Immature natural killer cell (primary cell): ENCODE measurements at regions not wholly inside any gene's neighbourhood (a gene's known extent, or its start where the extent isn't known, plus 50 kb on each side); places are given as distances from the start of the nearest gene placed in this dataset.

Experiments
- DNase-seq, 3 donors: peaks; one replicate each; pipeline ENCODE4 v3.0.0; 2022; ENCODE audit warnings: mixed read lengths in 1 of 3
- H3K27ac Mint-ChIP-seq, 6 donors: one replicate each; pipeline ENCODE4 v1.8.0; 2020; ENCODE audit warnings: mixed read lengths in 6 of 6, mild to moderate bottlenecking in 5 of 6, inconsistent platforms in 4 of 6, moderate library complexity in 3 of 6
- H3K27me3 Mint-ChIP-seq, 3 donors: one replicate each; pipeline ENCODE4 v1.8.0; 2020 to 2021; ENCODE audit warnings: low read depth in 3 of 3, mild to moderate bottlenecking in 3 of 3, mixed read lengths in 3 of 3, moderate library complexity in 3 of 3, inconsistent platforms in 1 of 3
- H3K36me3 Mint-ChIP-seq, 3 donors: one replicate each; pipeline ENCODE4 v1.8.0; 2020; ENCODE audit warnings: mixed read lengths in 3 of 3, inconsistent platforms in 2 of 3, mild to moderate bottlenecking in 2 of 3
- H3K4me1 Mint-ChIP-seq, 2 donors: one replicate each; pipeline ENCODE4 v1.8.0; 2020; ENCODE audit warnings: inconsistent platforms in 2 of 2, mild to moderate bottlenecking in 2 of 2, mixed read lengths in 2 of 2, moderate library complexity in 1 of 2
- H3K4me3 Mint-ChIP-seq, 5 donors: one replicate each; pipeline ENCODE4 v1.8.0; 2020; ENCODE audit warnings: mild to moderate bottlenecking in 5 of 5, mixed read lengths in 5 of 5, inconsistent platforms in 3 of 5, moderate library complexity in 3 of 5
- H3K9me3 Mint-ChIP-seq, 6 donors: one replicate each; pipeline ENCODE4 v1.8.0; 2020; ENCODE audit warnings: mild to moderate bottlenecking in 6 of 6, mixed read lengths in 6 of 6, inconsistent platforms in 4 of 6, moderate library complexity in 3 of 6

GRCh38 chr5:88485531-88485930, 216.9 kb upstream of the TMEM161B start:
- no peak overlapping the region for H3K4me3 Mint-ChIP-seq
- no peaks in the 10 kb centered on the region for H3K9me3 Mint-ChIP-seq
- no peak overlapping the region for H3K27ac Mint-ChIP-seq
- no peaks in the 10 kb centered on the region for H3K4me1 Mint-ChIP-seq
- no peak for DNase-seq
- peaks cover 3 to 11% (median 4%) of the 10 kb centered on the region in 3 donors for H3K27me3 Mint-ChIP-seq
- no peaks in the 10 kb centered on the region for H3K36me3 Mint-ChIP-seq

GRCh38 chr5:88483964-88484672, 215.5 kb upstream of the TMEM161B start:
- no peaks in the 10 kb centered on the region for H3K36me3 Mint-ChIP-seq
- no peaks in the 10 kb centered on the region for H3K9me3 Mint-ChIP-seq
- no peak overlapping the region for H3K4me3 Mint-ChIP-seq
- H3K27me3 Mint-ChIP-seq, result peaks cover 3 to 11% (median 7%) of the 10 kb centered on the region in 3 donors
- no peak for DNase-seq
- H3K4me1 Mint-ChIP-seq, result no peaks in the 10 kb centered on the region
- no peak overlapping the region for H3K27ac Mint-ChIP-seq

- Mint-ChIP-seq H3K4me1 (no peaks in the 10 kb centered on the region), H3K27ac (no peak overlapping the region), H3K9me3 (no peaks in the 10 kb centered on the region), H3K27me3 (peaks cover 0 to 7% (median 6%) of the 10 kb centered on the region in 3 donors), H3K4me3 (no peak overlapping the region), H3K36me3 (no peaks in the 10 kb centered on the region)
- DNase-seq, result no peak
Measured at GRCh38 chr5:88480801-88481499, 212.3 kb upstream of the TMEM161B start.

DNA sequence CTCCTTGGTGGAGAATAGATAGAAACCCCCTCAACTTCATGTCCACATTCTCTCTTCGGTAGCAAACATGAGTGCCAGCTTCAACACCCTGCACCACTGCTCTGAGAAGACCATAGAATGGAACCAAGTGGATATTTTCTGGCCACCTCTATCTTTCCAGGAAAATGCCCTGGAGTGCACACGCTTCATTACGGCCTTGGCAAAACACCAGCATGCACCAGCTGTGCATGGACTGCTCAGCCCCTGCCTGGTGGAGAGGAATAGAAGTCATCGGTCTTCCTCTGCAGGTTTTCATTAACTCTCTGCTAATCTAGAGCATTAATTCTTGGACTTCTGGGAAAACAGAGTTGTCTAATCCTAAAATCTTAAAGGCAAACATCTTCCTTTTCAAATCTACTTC, 211.6 kb upstream of the TMEM161B start:
- Mint-ChIP-seq H3K4me3 (no peak overlapping the region), H3K27me3 (peaks cover under 1 to 7% (median 5%) of the 10 kb centered on the region in 3 donors), H3K36me3 (no peaks in the 10 kb centered on the region), H3K4me1 (no peaks in the 10 kb centered on the region), H3K9me3 (no peaks in the 10 kb centered on the region), H3K27ac (no peak overlapping the region)
- DNase-seq, result no peak

- peaks cover 4 to 11% (median 5%) of the 10 kb centered on the region in 3 donors for H3K27me3 Mint-ChIP-seq
- H3K9me3 Mint-ChIP-seq, result peaks cover 0 to 6% (median 4%) of the 10 kb centered on the region in 6 donors
- H3K4me1 Mint-ChIP-seq, result no peaks in the 10 kb centered on the region
- DNase-seq, result no peak
- no peaks in the 10 kb centered on the region for H3K36me3 Mint-ChIP-seq
- H3K27ac Mint-ChIP-seq, result no peak overlapping the region
- no peak overlapping the region for H3K4me3 Mint-ChIP-seq
Measured at GRCh38 chr5:88474574-88474973, 205.9 kb upstream of the TMEM161B start.

- Mint-ChIP-seq H3K27me3 (peaks cover 4 to 14% (median 5%) of the 10 kb centered on the region in 3 donors), H3K4me3 (no peak overlapping the region), H3K4me1 (no peaks in the 10 kb centered on the region), H3K36me3 (no peaks in the 10 kb centered on the region), H3K9me3 (peaks cover 0 to 6% (median 4%) of the 10 kb centered on the region in 6 donors), H3K27ac (no peak overlapping the region)
- DNase-seq, result no peak
Measured at GRCh38 chr5:88470745-88471144, 202.1 kb upstream of the TMEM161B start.

DNA sequence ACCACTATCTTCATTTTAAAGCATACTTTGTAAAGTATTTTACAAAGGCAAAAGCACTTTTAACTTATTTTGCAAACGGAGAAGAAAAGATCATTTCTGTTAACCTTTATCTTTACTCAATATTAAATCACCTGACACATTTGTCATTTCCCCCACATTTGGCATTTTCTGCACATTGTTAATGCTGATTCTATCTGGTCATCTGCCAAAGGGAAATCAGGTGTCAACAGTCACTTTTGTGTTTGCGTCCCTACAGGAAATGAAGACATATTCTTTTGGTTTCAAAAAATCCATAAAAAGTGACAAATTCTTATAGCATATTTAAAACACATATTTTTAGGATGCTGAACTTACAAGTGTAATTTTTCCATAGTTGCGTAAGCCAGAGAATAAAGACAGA, 191.3 kb upstream of the TMEM161B start:
- no peaks in the 10 kb centered on the region for H3K36me3 Mint-ChIP-seq

DNA sequence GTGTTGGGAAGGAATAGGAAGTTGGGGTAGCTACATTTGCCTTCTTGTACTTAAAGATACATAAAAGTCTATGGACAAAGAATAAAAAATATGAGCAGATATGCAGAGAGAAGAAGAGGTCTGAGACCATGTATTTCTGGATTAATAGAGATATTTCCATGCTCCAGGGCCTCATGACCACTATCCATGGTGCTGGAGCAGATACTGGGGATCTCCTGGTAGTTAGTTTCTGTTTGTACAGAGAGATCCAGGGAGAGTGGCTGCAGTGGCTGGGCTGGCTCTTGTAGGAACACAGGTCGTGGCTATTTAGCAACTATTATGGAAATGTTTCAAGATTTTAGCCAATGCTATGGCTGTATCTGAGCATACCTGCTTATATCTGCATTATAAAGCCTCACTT, 184.2 kb upstream of the TMEM161B start:
- no peak for DNase-seq
- peaks cover 2 to 5% (median 3%) of the 10 kb centered on the region in 3 donors for H3K27me3 Mint-ChIP-seq
- no peak overlapping the region for H3K4me3 Mint-ChIP-seq
- H3K27ac Mint-ChIP-seq, result no peak overlapping the region
- no peaks in the 10 kb centered on the region for H3K4me1 Mint-ChIP-seq
- H3K36me3 Mint-ChIP-seq, result no peaks in the 10 kb centered on the region
- H3K9me3 Mint-ChIP-seq, result peaks cover 0 to 4% (median 0%) of the 10 kb centered on the region in 6 donors

More for the DNA sequence above, 191.3 kb upstream of the TMEM161B start:
- DNase-seq, result no peak
- H3K27ac Mint-ChIP-seq, result no peak overlapping the region
- H3K9me3 Mint-ChIP-seq, result no peaks in the 10 kb centered on the region
- H3K4me1 Mint-ChIP-seq, result no peaks in the 10 kb centered on the region
- peaks cover 0 to 2% (median 2%) of the 10 kb centered on the region in 3 donors for H3K27me3 Mint-ChIP-seq
- H3K4me3 Mint-ChIP-seq, result no peak overlapping the region

- H3K36me3 Mint-ChIP-seq, result no peaks in the 10 kb centered on the region
- no peak overlapping the region for H3K4me3 Mint-ChIP-seq
- no peak overlapping the region for H3K27ac Mint-ChIP-seq
- H3K4me1 Mint-ChIP-seq, result no peaks in the 10 kb centered on the region
- peaks cover 0 to 6% (median 3%) of the 10 kb centered on the region in 3 donors for H3K27me3 Mint-ChIP-seq
- DNase-seq, result no peak
- H3K9me3 Mint-ChIP-seq, result peaks cover 0 to 4% (median 0%) of the 10 kb centered on the region in 6 donors
Measured at GRCh38 chr5:88450239-88450638, 181.6 kb upstream of the TMEM161B start.

- no peak for DNase-seq
- H3K36me3 Mint-ChIP-seq, result no peaks in the 10 kb centered on the region
- peaks cover 0 to 2% (median 0%) of the 10 kb centered on the region in 6 donors for H3K9me3 Mint-ChIP-seq
- peaks cover 1 to 7% (median 4%) of the 10 kb centered on the region in 3 donors for H3K27me3 Mint-ChIP-seq
- no peak overlapping the region for H3K4me3 Mint-ChIP-seq
- H3K4me1 Mint-ChIP-seq, result peaks cover 0 to 2% of the 10 kb centered on the region in 2 donors
- no peak overlapping the region for H3K27ac Mint-ChIP-seq
Measured at GRCh38 chr5:88438006-88438405, 169.4 kb upstream of the TMEM161B start.

DNA sequence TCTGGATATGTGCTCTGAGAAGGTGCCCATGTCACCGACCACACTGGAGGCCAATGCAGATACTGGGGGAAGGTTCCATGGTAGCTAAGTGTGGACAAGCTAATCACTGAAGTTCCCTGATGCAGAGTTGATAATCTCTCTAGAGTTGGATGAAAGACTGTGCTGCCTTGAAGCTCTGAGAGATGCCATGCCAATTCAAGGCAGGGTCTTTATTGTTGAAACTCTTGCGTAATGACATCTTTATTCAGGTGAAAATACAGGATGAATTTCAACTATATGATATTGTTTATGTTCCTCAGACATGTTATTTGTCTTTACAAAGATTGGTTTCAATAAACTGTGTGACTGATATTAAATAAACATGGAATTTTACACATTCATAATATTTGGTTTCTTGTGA, 167.6 kb upstream of the TMEM161B start:
- DNase-seq, result no peak

GRCh38 chr5:88428633-88429032, 160.0 kb upstream of the TMEM161B start:
- no peaks in the 10 kb centered on the region for H3K36me3 Mint-ChIP-seq
- no peaks in the 10 kb centered on the region for H3K4me1 Mint-ChIP-seq
- no peak for DNase-seq
- peaks cover 5 to 6% (median 5%) of the 10 kb centered on the region in 3 donors for H3K27me3 Mint-ChIP-seq
- peaks cover 0 to 1% (median 0%) of the 10 kb centered on the region in 6 donors for H3K9me3 Mint-ChIP-seq
- H3K27ac Mint-ChIP-seq, result no peak overlapping the region
- H3K4me3 Mint-ChIP-seq, result no peak overlapping the region

More for the DNA sequence above, 167.6 kb upstream of the TMEM161B start:
- H3K27ac Mint-ChIP-seq, result no peak overlapping the region
- peaks cover 5 to 8% (median 7%) of the 10 kb centered on the region in 3 donors for H3K27me3 Mint-ChIP-seq
- H3K9me3 Mint-ChIP-seq, result peaks cover 0 to 2% (median 0%) of the 10 kb centered on the region in 6 donors
- H3K4me1 Mint-ChIP-seq, result peaks cover 0 to 2% of the 10 kb centered on the region in 2 donors
- no peaks in the 10 kb centered on the region for H3K36me3 Mint-ChIP-seq
- H3K4me3 Mint-ChIP-seq, result no peak overlapping the region

DNA sequence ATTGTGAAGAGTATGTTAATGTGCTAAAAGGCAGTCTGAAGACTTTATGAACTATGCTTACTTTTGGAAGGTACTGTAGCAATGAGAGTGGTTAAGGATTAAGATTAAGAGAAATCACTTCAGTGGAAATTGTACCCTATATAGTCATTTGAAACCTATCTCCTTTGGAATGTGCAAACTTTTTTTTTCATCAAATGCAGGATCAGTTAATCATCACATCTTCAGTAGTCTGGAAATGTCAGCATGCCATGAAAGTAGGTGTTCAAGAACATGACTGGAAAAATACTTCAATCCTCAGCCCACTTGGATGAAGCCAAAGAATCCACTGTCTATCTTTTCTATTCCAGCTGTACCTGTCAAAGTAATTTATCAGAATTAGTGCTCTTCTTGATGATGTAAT, 157.8 kb upstream of the TMEM161B start:
- peaks cover 0 to 7% (median 2%) of the 10 kb centered on the region in 3 donors for H3K27me3 Mint-ChIP-seq
- H3K27ac Mint-ChIP-seq, result no peak overlapping the region
- H3K4me1 Mint-ChIP-seq, result no peaks in the 10 kb centered on the region
- H3K4me3 Mint-ChIP-seq, result no peak overlapping the region
- H3K9me3 Mint-ChIP-seq, result peaks cover 0 to 1% (median 0%) of the 10 kb centered on the region in 6 donors
- DNase-seq, result no peak
- no peaks in the 10 kb centered on the region for H3K36me3 Mint-ChIP-seq

DNA sequence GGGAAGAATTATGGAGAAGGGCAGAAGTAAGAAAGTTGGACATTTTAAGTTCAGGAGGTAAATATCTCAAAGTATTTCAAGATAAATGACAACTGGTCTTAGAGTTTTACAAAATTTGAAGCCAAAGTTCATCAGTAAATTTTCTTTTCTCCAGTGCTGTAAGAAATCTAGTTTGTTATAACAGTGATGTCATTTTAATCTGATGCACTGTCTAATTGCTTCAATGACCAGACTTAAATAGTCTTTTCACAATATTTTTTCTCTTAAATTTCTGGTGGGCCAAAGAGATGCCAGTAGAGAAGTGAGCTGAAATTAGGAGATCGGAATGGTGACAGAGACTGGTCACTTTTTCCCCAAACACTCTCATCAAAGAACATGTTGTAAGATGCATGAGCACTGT, 156.5 kb upstream of the TMEM161B start:
- H3K4me3 Mint-ChIP-seq, result no peak overlapping the region
- no peaks in the 10 kb centered on the region for H3K36me3 Mint-ChIP-seq
- no peak overlapping the region for H3K27ac Mint-ChIP-seq
- no peaks in the 10 kb centered on the region for H3K4me1 Mint-ChIP-seq
- no peak for DNase-seq
- no peaks in the 10 kb centered on the region for H3K9me3 Mint-ChIP-seq
- peaks cover 0 to 6% (median 2%) of the 10 kb centered on the region in 3 donors for H3K27me3 Mint-ChIP-seq
